ENCODE measurements at regions not wholly inside any gene's neighbourhood (a gene's known extent, or its start where the extent isn't known, plus 50 kb on each side); places are given as distances from the start of the nearest gene placed in this dataset.
"Not testable (repeated sequence)": the region's sequence is repeated elsewhere in the genome, so short reads cannot be mapped to it uniquely, and the experiment has no call there.

GRCh38 chr4:119954487-119954886 is 112.2 kb downstream of the MAD2L1 start:
- H3K9me3 Mint-ChIP-seq, H3K27ac Mint-ChIP-seq, H3K36me3 Mint-ChIP-seq, H3K4me3 Mint-ChIP-seq, H3K4me1 Mint-ChIP-seq, H3K27me3 Mint-ChIP-seq: not testable (repeated sequence)

- Mint-ChIP-seq H3K4me1 (no peaks in the 10 kb centered on the region), H3K36me3 (no peaks in the 10 kb centered on the region), H3K4me3 (no peak overlapping the region), H3K9me3 (no peaks in the 10 kb centered on the region), H3K27me3 (no peaks in the 10 kb centered on the region), H3K27ac (no peak overlapping the region)
Observed at GRCh38 chr4:119946359-119946758, 120.3 kb downstream of the MAD2L1 start.

- Mint-ChIP-seq H3K27ac (no peak overlapping the region), H3K4me1 (no peaks in the 10 kb centered on the region), H3K36me3 (no peaks in the 10 kb centered on the region), H3K4me3 (no peak overlapping the region), H3K9me3 (no peaks in the 10 kb centered on the region), H3K27me3 (peaks cover 3% of the 10 kb centered on the region)
Observed at GRCh38 chr4:119942806-119943205, 123.8 kb downstream of the MAD2L1 start.

- Mint-ChIP-seq H3K36me3 (no peaks in the 10 kb centered on the region), H3K9me3 (no peaks in the 10 kb centered on the region), H3K4me3 (no peak overlapping the region), H3K27ac (no peak overlapping the region), H3K27me3 (peaks cover 3% of the 10 kb centered on the region), H3K4me1 (no peaks in the 10 kb centered on the region)
Observed at GRCh38 chr4:119940557-119940956, 126.1 kb downstream of the MAD2L1 start.

- Mint-ChIP-seq H3K9me3 (no peaks in the 10 kb centered on the region), H3K4me3 (no peak overlapping the region), H3K27me3 (peaks cover 3% of the 10 kb centered on the region), H3K36me3 (no peaks in the 10 kb centered on the region), H3K4me1 (no peaks in the 10 kb centered on the region), H3K27ac (no peak overlapping the region)
Observed at GRCh38 chr4:119939071-119939995, 127.3 kb downstream of the MAD2L1 start.

- no peaks in the 10 kb centered on the region for H3K9me3 Mint-ChIP-seq
- H3K36me3 Mint-ChIP-seq = no peaks in the 10 kb centered on the region
- no peak overlapping the region for H3K27ac Mint-ChIP-seq
- H3K27me3 Mint-ChIP-seq = peaks cover 3% of the 10 kb centered on the region
- H3K4me3 Mint-ChIP-seq = no peak overlapping the region
- no peaks in the 10 kb centered on the region for H3K4me1 Mint-ChIP-seq
Observed at GRCh38 chr4:119937746-119938145, 128.9 kb downstream of the MAD2L1 start.

- no peaks in the 10 kb centered on the region for H3K36me3 Mint-ChIP-seq
Observed at GRCh38 chr4:119933606-119934005, 133.0 kb downstream of the MAD2L1 start.

GRCh38 chr4:119932277-119932676 is 134.4 kb downstream of the MAD2L1 start:
- no peak overlapping the region for H3K27ac Mint-ChIP-seq
- no peaks in the 10 kb centered on the region for H3K4me1 Mint-ChIP-seq
- no peaks in the 10 kb centered on the region for H3K36me3 Mint-ChIP-seq
- no peaks in the 10 kb centered on the region for H3K27me3 Mint-ChIP-seq
- no peaks in the 10 kb centered on the region for H3K9me3 Mint-ChIP-seq
- no peak overlapping the region for H3K4me3 Mint-ChIP-seq

More at GRCh38 chr4:119933606-119934005, 133.0 kb downstream of the MAD2L1 start:
- Mint-ChIP-seq H3K4me3 (no peak overlapping the region), H3K27ac (no peak overlapping the region), H3K27me3 (peaks cover 3% of the 10 kb centered on the region), H3K9me3 (no peaks in the 10 kb centered on the region), H3K4me1 (no peaks in the 10 kb centered on the region)

- no peaks in the 10 kb centered on the region for H3K36me3 Mint-ChIP-seq
- no peaks in the 10 kb centered on the region for H3K27me3 Mint-ChIP-seq
- H3K4me3 Mint-ChIP-seq = no peak overlapping the region
- peaks cover 0 to 2% (median 0%) of the 10 kb centered on the region in 3 donors for H3K9me3 Mint-ChIP-seq
- H3K27ac Mint-ChIP-seq = no peak overlapping the region
- no peaks in the 10 kb centered on the region for H3K4me1 Mint-ChIP-seq
Observed at GRCh38 chr4:119930546-119930945, 136.1 kb downstream of the MAD2L1 start.

GRCh38 chr4:119921830-119922229 is 144.8 kb downstream of the MAD2L1 start:
- H3K4me3 Mint-ChIP-seq = no peak overlapping the region
- no peaks in the 10 kb centered on the region for H3K36me3 Mint-ChIP-seq
- peaks cover 0 to 4% (median 2%) of the 10 kb centered on the region in 3 donors for H3K9me3 Mint-ChIP-seq
- no peaks in the 10 kb centered on the region for H3K4me1 Mint-ChIP-seq
- no peaks in the 10 kb centered on the region for H3K27me3 Mint-ChIP-seq
- no peak overlapping the region for H3K27ac Mint-ChIP-seq

- Mint-ChIP-seq H3K4me1 (no peaks in the 10 kb centered on the region), H3K9me3 (peaks cover 0 to 11% (median 3%) of the 10 kb centered on the region in 3 donors), H3K27me3 (no peaks in the 10 kb centered on the region), H3K27ac (no peak overlapping the region), H3K4me3 (no peak overlapping the region), H3K36me3 (no peaks in the 10 kb centered on the region)
Observed at GRCh38 chr4:119906277-119906676, 160.4 kb downstream of the MAD2L1 start.

GRCh38 chr4:119898211-119898610 is 168.4 kb downstream of the MAD2L1 start:
- Mint-ChIP-seq H3K4me3 (no peak overlapping the region), H3K4me1 (no peaks in the 10 kb centered on the region), H3K27me3 (peaks cover 1% of the 10 kb centered on the region), H3K27ac (no peak overlapping the region), H3K36me3 (no peaks in the 10 kb centered on the region), H3K9me3 (peaks cover 0 to 3% (median 0%) of the 10 kb centered on the region in 3 donors)

- Mint-ChIP-seq H3K9me3 (peaks cover 0 to 3% (median 0%) of the 10 kb centered on the region in 3 donors), H3K4me3 (no peak overlapping the region), H3K27me3 (peaks cover 1% of the 10 kb centered on the region)
Observed at GRCh38 chr4:119897260-119897659, 169.4 kb downstream of the MAD2L1 start.

GRCh38 chr4:119894650-119895208 is 171.9 kb downstream of the MAD2L1 start:
- Mint-ChIP-seq H3K36me3 (no peaks in the 10 kb centered on the region), H3K4me1 (no peaks in the 10 kb centered on the region), H3K4me3 (no peak overlapping the region), H3K27me3 (peaks cover 1% of the 10 kb centered on the region), H3K9me3 (peaks cover 0 to 3% (median 0%) of the 10 kb centered on the region in 3 donors), H3K27ac (no peak overlapping the region)

More at GRCh38 chr4:119897260-119897659, 169.4 kb downstream of the MAD2L1 start:
- H3K36me3 Mint-ChIP-seq = no peaks in the 10 kb centered on the region
- no peak overlapping the region for H3K27ac Mint-ChIP-seq
- H3K4me1 Mint-ChIP-seq = no peaks in the 10 kb centered on the region

- Mint-ChIP-seq H3K27ac (no peak overlapping the region), H3K4me3 (no peak overlapping the region), H3K4me1 (no peaks in the 10 kb centered on the region), H3K36me3 (no peaks in the 10 kb centered on the region), H3K9me3 (no peaks in the 10 kb centered on the region), H3K27me3 (peaks cover 2% of the 10 kb centered on the region)
Observed at GRCh38 chr4:119873794-119874325, 192.8 kb downstream of the MAD2L1 start.

All from IgD-negative memory B cell (primary cell).